Endodermal cell (in vitro differentiated cells): ENCODE measurements at regions not wholly inside any gene's neighbourhood (a gene's known extent, or its start where the extent isn't known, plus 50 kb on each side); places are given as distances from the start of the nearest gene placed in this dataset.

Experiments
- DNase-seq: peaks from one replicate; pipeline ENCODE4 v3.0.0-alpha.2; 2017
- H3K27ac ChIP-seq: 2 replicates; pipeline ENCODE4 v1.5.1; 2013; ENCODE audit warnings: mild to moderate bottlenecking, low read depth, low read length, moderate library complexity
- H3K27me3 ChIP-seq: 2 replicates; pipeline ENCODE4 v1.6.1; 2013; ENCODE audit warnings: mild to moderate bottlenecking, low read length, moderate library complexity; ENCODE audit not compliant: insufficient read depth, control insufficient read depth, poor library complexity, severe bottlenecking
- H3K36me3 ChIP-seq: 2 replicates; pipeline ENCODE4 v1.7.0; 2013; ENCODE audit warnings: mild to moderate bottlenecking, low read length, moderate library complexity; ENCODE audit not compliant: control insufficient read depth, insufficient read depth
- H3K4me1 ChIP-seq: one replicate; pipeline ENCODE4 v1.7.0; 2013; ENCODE audit warnings: low read length; ENCODE audit not compliant: control insufficient read depth, insufficient read depth
- H3K4me3 ChIP-seq: 2 replicates; pipeline ENCODE4 v1.5.1; 2013; ENCODE audit warnings: mild to moderate bottlenecking, low read length, moderate library complexity
- H3K9ac ChIP-seq: 2 replicates; pipeline ENCODE4 v1.6.1; 2013; ENCODE audit warnings: mild to moderate bottlenecking, low read length, moderate library complexity; ENCODE audit not compliant: poor library complexity, severe bottlenecking; ENCODE audit errors: extremely low read depth
- H3K9me3 ChIP-seq: 2 replicates; pipeline ENCODE4 v1.6.1; 2013; ENCODE audit warnings: mild to moderate bottlenecking, low read length, moderate library complexity; ENCODE audit not compliant: control insufficient read depth
- H3K27ac Mint-ChIP-seq: 2 replicates; pipeline ENCODE4 v1.8.0; 2020; ENCODE audit warnings: mixed read lengths
- H3K27me3 Mint-ChIP-seq: 2 replicates; pipeline ENCODE4 v1.8.0; 2021; ENCODE audit warnings: mild to moderate bottlenecking, mixed read lengths; ENCODE audit not compliant: insufficient read depth
- H3K36me3 Mint-ChIP-seq: 2 replicates; pipeline ENCODE4 v1.8.0; 2020; ENCODE audit warnings: low read depth, mixed read lengths
- H3K4me1 Mint-ChIP-seq: 2 replicates; pipeline ENCODE4 v1.8.0; 2020; ENCODE audit warnings: mixed read lengths
- H3K4me3 Mint-ChIP-seq: 2 replicates; pipeline ENCODE4 v1.8.0; 2020; ENCODE audit warnings: mild to moderate bottlenecking, moderate library complexity, mixed read lengths
- H3K9me3 Mint-ChIP-seq: 2 replicates; pipeline ENCODE4 v1.8.0; 2020; ENCODE audit warnings: mild to moderate bottlenecking, mixed read lengths
- WGBS, 2 experiments: methylation state at CpG; one replicate each; pipeline versions ENCODE4 v1.1.5 to v1.1.7; 2013; ENCODE audit warnings: missing lambda C conversion rate in 2 of 2, mixed read lengths in 1 of 2; ENCODE audit not compliant: insufficient coverage in 1 of 2, insufficient read length in 1 of 2; 5-methylcytosine and 5-hydroxymethylcytosine counted together
- TF ChIP-seq, protein P1 (sequence below): fragments of 200-600 bp; sonication (generic); conservative IDR thresholded peaks from 2 replicates; pipeline ENCODE4 v1.5.0; 2021; ENCODE audit warnings: antibody characterized with exemption, mild to moderate bottlenecking

DNA sequence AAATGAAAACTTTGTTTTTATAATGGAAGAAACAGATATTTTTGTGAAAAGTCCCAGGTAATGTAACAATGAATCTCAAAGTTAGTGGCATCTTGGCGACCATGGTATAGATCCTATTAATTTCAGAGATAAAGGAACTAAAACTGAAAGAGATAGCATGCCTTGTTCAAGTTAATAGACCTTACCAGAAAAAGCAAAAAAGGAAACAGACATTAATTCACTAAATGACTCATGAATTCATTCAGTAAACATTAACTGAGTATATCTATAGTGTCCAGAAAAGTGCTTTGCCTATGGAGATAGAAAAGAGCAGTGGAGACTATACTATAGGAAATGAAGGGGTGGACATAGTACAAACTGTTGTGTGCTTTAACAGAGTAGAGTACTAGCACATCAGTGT is 763.3 kb downstream of the TRIB2 start:
- Histone ChIP-seq H3K4me1 (no peaks in the 10 kb centered on the region), H3K9me3 (peaks cover 49% of the 10 kb centered on the region), H3K36me3 (no peaks in the 10 kb centered on the region), H3K27me3 (no peaks in the 10 kb centered on the region), H3K9ac (no peak overlapping the region), H3K4me3 (no peak overlapping the region), H3K27ac (no peak overlapping the region)
- 58% methylated on average over 1 of the region's 1 CpG; no CpG with 5 or more reads in 1 of the 2 experiments for WGBS, 2 experiments
- DNase-seq = no peak
- TF ChIP-seq, protein P1, sequence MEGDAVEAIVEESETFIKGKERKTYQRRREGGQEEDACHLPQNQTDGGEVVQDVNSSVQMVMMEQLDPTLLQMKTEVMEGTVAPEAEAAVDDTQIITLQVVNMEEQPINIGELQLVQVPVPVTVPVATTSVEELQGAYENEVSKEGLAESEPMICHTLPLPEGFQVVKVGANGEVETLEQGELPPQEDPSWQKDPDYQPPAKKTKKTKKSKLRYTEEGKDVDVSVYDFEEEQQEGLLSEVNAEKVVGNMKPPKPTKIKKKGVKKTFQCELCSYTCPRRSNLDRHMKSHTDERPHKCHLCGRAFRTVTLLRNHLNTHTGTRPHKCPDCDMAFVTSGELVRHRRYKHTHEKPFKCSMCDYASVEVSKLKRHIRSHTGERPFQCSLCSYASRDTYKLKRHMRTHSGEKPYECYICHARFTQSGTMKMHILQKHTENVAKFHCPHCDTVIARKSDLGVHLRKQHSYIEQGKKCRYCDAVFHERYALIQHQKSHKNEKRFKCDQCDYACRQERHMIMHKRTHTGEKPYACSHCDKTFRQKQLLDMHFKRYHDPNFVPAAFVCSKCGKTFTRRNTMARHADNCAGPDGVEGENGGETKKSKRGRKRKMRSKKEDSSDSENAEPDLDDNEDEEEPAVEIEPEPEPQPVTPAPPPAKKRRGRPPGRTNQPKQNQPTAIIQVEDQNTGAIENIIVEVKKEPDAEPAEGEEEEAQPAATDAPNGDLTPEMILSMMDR = no peak
- Mint-ChIP-seq H3K9me3 (peaks cover 3% of the 10 kb centered on the region), H3K27ac (no peak overlapping the region), H3K4me1 (no peaks in the 10 kb centered on the region), H3K27me3 (no peaks in the 10 kb centered on the region), H3K36me3 (no peaks in the 10 kb centered on the region), H3K4me3 (no peak overlapping the region)

DNA sequence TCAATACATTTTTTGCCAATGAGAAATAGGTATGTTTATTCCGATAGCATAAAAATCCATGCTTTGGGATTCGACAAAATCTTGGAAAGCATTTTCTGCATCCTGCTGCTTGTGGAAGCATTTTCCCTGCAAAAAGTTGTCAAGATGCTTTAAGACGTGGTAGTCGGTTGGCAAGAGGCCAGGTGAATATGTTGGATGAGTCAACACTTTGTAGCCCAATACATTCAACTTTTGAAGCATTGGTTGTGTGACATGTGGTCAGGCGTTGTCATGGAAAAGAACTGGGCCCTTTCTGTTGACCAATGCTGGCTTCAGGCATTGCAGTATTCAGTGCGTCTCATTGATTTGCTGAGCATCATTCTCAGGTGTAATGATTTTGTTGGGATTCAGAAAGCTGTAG is 764.5 kb downstream of the TRIB2 start:
- Histone ChIP-seq H3K27ac (no peak overlapping the region), H3K36me3 (no peaks in the 10 kb centered on the region), H3K9me3 (peaks cover 45% of the 10 kb centered on the region), H3K4me3 (no peak overlapping the region), H3K4me1 (no peaks in the 10 kb centered on the region), H3K9ac (no peak overlapping the region), H3K27me3 (no peaks in the 10 kb centered on the region)
- 90% methylated on average over 3 to 6 of the region's 6 CpGs for WGBS, 2 experiments
- Mint-ChIP-seq H3K36me3 (no peaks in the 10 kb centered on the region), H3K27ac (no peak overlapping the region), H3K27me3 (no peaks in the 10 kb centered on the region), H3K4me1 (no peaks in the 10 kb centered on the region), H3K4me3 (no peak overlapping the region), H3K9me3 (no peaks in the 10 kb centered on the region)
- no peak for DNase-seq
- TF ChIP-seq, protein P1 = no peak

DNA sequence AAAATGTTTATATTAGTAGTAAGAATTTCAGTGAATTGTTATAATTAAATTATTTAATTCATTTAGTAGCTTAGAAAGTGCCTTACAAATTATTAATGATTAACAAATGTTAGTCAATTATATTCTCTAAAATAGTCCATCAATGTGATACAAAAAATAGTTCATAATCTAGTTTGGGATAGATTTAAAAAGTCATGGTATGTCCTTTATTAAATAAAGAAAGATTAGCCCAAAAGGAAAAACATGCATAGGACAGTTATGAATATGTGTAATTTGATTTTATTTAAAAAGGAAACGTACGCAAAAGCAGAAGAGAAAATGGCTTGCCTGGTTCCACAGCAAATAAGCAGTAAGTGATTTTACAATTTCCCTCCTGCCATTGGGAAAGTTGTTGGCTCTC is 768.5 kb downstream of the TRIB2 start:
- H3K9ac ChIP-seq = no peak overlapping the region
- no peaks in the 10 kb centered on the region for H3K4me1 Mint-ChIP-seq
- H3K4me3 ChIP-seq = no peak overlapping the region
- peaks cover 1% of the 10 kb centered on the region for H3K27me3 Mint-ChIP-seq
- peaks cover 51% of the 10 kb centered on the region for H3K9me3 ChIP-seq
- H3K27ac Mint-ChIP-seq = no peak overlapping the region
- no peaks in the 10 kb centered on the region for H3K36me3 Mint-ChIP-seq
- no peak overlapping the region for H3K27ac ChIP-seq
- H3K4me3 Mint-ChIP-seq = no peak overlapping the region
- no peaks in the 10 kb centered on the region for H3K36me3 ChIP-seq
- DNase-seq = no peak
- no peaks in the 10 kb centered on the region for H3K27me3 ChIP-seq
- H3K9me3 Mint-ChIP-seq = no peaks in the 10 kb centered on the region
- WGBS, 2 experiments = 92% methylated on average over 2 of the region's 2 CpGs; no CpG with 5 or more reads in 1 of the 2 experiments
- no peaks in the 10 kb centered on the region for H3K4me1 ChIP-seq
- TF ChIP-seq, protein P1 = no peak
